Stimulated activated CD4-positive, alpha-beta T cell treated with anti-CD3 and anti-CD28 coated beads, Interleukin-2, amount 100 ng/mL, for 48 hours (primary cell): ENCODE measurements at regions not wholly inside any gene's neighbourhood (a gene's known extent, or its start where the extent isn't known, plus 50 kb on each side); places are given as distances from the start of the nearest gene placed in this dataset.

Experiments used
- DNase-seq, 2 donors: peaks; one replicate each; pipeline ENCODE4 v3.0.0-alpha.2; 2020

GRCh38 chr18:6614952-6615351 lies 114.6 kb upstream of the ARHGAP28 start:
- DNase-seq, result no peak

- no peak for DNase-seq
Observed at GRCh38 chr18:6616981-6617380, 112.5 kb upstream of the ARHGAP28 start.

GRCh38 chr18:6621437-6621836 lies 108.1 kb upstream of the ARHGAP28 start:
- no peak for DNase-seq

GRCh38 chr18:6623278-6623677 lies 106.2 kb upstream of the ARHGAP28 start:
- no peak for DNase-seq

- no peak for DNase-seq
Observed at GRCh38 chr18:6624271-6624660, 105.2 kb upstream of the ARHGAP28 start.

- no peak for DNase-seq
Observed at GRCh38 chr18:6624661-6625311, 104.7 kb upstream of the ARHGAP28 start.

- DNase-seq, result no peak
Observed at GRCh38 chr18:6625481-6625880, 104.0 kb upstream of the ARHGAP28 start.

- no peak for DNase-seq
Observed at GRCh38 chr18:6626457-6626856, 103.1 kb upstream of the ARHGAP28 start.

- DNase-seq, result no peak
Observed at GRCh38 chr18:6627645-6628044, 101.9 kb upstream of the ARHGAP28 start.

GRCh38 chr18:6628187-6628586 lies 101.3 kb upstream of the ARHGAP28 start:
- DNase-seq, result no peak

GRCh38 chr18:6629635-6630140 lies 99.8 kb upstream of the ARHGAP28 start:
- no peak for DNase-seq

GRCh38 chr18:6633310-6633709 lies 96.2 kb upstream of the ARHGAP28 start:
- no peak for DNase-seq

GRCh38 chr18:6636091-6636490 lies 93.4 kb upstream of the ARHGAP28 start:
- DNase-seq, result no peak

GRCh38 chr18:6638447-6638846 lies 91.1 kb upstream of the ARHGAP28 start:
- no peak for DNase-seq

GRCh38 chr18:6639305-6639704 lies 90.2 kb upstream of the ARHGAP28 start:
- no peak for DNase-seq

- no peak for DNase-seq
Observed at GRCh38 chr18:6644836-6645627, 84.5 kb upstream of the ARHGAP28 start.

GRCh38 chr18:6646801-6647200 lies 82.7 kb upstream of the ARHGAP28 start:
- DNase-seq, result no peak

GRCh38 chr18:6648581-6648980 lies 80.9 kb upstream of the ARHGAP28 start:
- no peak for DNase-seq

GRCh38 chr18:6649421-6650126 lies 79.9 kb upstream of the ARHGAP28 start:
- no peak for DNase-seq

- DNase-seq, result no peak
Observed at GRCh38 chr18:6650127-6650507, 79.4 kb upstream of the ARHGAP28 start.

- no peak for DNase-seq
Observed at GRCh38 chr18:6650747-6651146, 78.8 kb upstream of the ARHGAP28 start.

GRCh38 chr18:6652098-6652497 lies 77.4 kb upstream of the ARHGAP28 start:
- DNase-seq, result no peak

GRCh38 chr18:6653880-6654279 lies 75.6 kb upstream of the ARHGAP28 start:
- DNase-seq, result no peak
